B cell (primary cell): ENCODE measurements at regions not wholly inside any gene's neighbourhood (a gene's known extent, or its start where the extent isn't known, plus 50 kb on each side); places are given as distances from the start of the nearest gene placed in this dataset.

Experiments
- EZH2 ChIP-seq: IDR thresholded peaks from 2 replicates; pipeline ENCODE4 v1.6.1; 2012; ENCODE audit warnings: borderline replicate concordance, low read depth, mild to moderate bottlenecking, moderate library complexity, low read length; ENCODE audit not compliant: insufficient read depth, poor library complexity, severe bottlenecking
- TF ChIP-seq, protein P1 (sequence below): fragments of 200-600 bp; IDR thresholded peaks from one replicate; pipeline ENCODE4 v1.8.0; 2022; ENCODE audit warnings: antibody characterized with exemption, mild to moderate bottlenecking

- TF ChIP-seq, protein P1, sequence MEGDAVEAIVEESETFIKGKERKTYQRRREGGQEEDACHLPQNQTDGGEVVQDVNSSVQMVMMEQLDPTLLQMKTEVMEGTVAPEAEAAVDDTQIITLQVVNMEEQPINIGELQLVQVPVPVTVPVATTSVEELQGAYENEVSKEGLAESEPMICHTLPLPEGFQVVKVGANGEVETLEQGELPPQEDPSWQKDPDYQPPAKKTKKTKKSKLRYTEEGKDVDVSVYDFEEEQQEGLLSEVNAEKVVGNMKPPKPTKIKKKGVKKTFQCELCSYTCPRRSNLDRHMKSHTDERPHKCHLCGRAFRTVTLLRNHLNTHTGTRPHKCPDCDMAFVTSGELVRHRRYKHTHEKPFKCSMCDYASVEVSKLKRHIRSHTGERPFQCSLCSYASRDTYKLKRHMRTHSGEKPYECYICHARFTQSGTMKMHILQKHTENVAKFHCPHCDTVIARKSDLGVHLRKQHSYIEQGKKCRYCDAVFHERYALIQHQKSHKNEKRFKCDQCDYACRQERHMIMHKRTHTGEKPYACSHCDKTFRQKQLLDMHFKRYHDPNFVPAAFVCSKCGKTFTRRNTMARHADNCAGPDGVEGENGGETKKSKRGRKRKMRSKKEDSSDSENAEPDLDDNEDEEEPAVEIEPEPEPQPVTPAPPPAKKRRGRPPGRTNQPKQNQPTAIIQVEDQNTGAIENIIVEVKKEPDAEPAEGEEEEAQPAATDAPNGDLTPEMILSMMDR: no peak
- TF ChIP-seq EZH2: no peak
Measured at GRCh38 chrX:39402158-39402557, 600.9 kb downstream of the MID1IP1 start.
